NT2/D1 (cell line): ENCODE measurements at regions not wholly inside any gene's neighbourhood (a gene's known extent, or its start where the extent isn't known, plus 50 kb on each side); places are given as distances from the start of the nearest gene placed in this dataset.
"Not testable (repeated sequence)": the region's sequence is repeated elsewhere in the genome, so short reads cannot be mapped to it uniquely, and the experiment has no call there.

Experiments
- DNase-seq: peaks from one replicate; pipeline ENCODE4 v3.0.0-alpha.2; 2011; ENCODE audit warnings: low read depth, low spot score
- H3K27me3 ChIP-seq: 2 replicates; pipeline ENCODE4 v1.6.0; 2011; ENCODE audit warnings: mild to moderate bottlenecking; ENCODE audit not compliant: insufficient read length, insufficient read depth
- H3K36me3 ChIP-seq: 2 replicates; pipeline ENCODE4 v1.6.1; 2011; ENCODE audit warnings: mild to moderate bottlenecking, low read length, mixed read lengths; ENCODE audit not compliant: insufficient read depth, insufficient read length
- H3K4me1 ChIP-seq: 2 replicates; pipeline ENCODE4 v1.5.1; 2011; ENCODE audit not compliant: insufficient read depth, insufficient read length
- H3K4me3 ChIP-seq: 2 replicates; pipeline ENCODE4 v1.5.1; 2011; ENCODE audit warnings: low read depth; ENCODE audit not compliant: insufficient read length
- H3K9ac ChIP-seq: 2 replicates; pipeline ENCODE4 v1.6.0; 2011; ENCODE audit warnings: low read depth; ENCODE audit not compliant: insufficient read length
- H3K9me3 ChIP-seq: 2 replicates; pipeline ENCODE4 v1.5.1; 2011; ENCODE audit warnings: mild to moderate bottlenecking, low read length; ENCODE audit not compliant: insufficient read depth
- SUZ12 ChIP-seq: IDR thresholded peaks from 2 replicates; pipeline ENCODE4 v1.6.1; 2011; ENCODE audit not compliant: insufficient read length, insufficient read depth; ENCODE audit errors: extremely low read depth
- YY1 ChIP-seq: IDR thresholded peaks from 2 replicates; pipeline ENCODE4 v1.6.1; 2011; ENCODE audit not compliant: insufficient read length, insufficient read depth
- ZNF274 ChIP-seq: IDR thresholded peaks from 2 replicates; pipeline ENCODE4 v1.6.1; 2011; ENCODE audit warnings: mild to moderate bottlenecking, low read depth, low read length

DNA sequence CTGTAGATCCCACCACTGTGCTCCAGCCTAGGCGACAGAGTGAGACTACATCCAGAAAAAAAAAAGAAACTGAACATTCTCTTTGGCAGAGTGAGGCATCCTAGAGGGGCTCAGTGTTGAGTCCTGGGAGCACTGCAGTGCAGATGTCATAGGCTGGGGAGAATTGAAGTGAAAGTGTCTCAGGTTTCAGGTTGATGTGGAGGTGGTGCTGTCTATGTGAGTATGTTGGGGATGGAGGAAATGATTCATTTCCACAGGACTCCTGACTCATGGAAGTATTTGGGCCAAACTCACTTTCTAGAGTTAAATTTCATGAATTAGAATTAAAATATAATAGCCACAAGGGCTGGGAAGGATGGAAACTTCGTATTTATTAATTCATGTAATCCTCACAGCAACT, 134.4 kb upstream of the TSC22D1 start:
- Histone ChIP-seq H3K36me3 (no peaks in the 10 kb centered on the region), H3K9me3 (peaks cover 8% of the 10 kb centered on the region; the same call in 1 of the 2 replicates), H3K9ac (no peak overlapping the region), H3K4me3 (no peak overlapping the region), H3K4me1 (no peaks in the 10 kb centered on the region), H3K27me3 (no peaks in the 10 kb centered on the region)
- DNase-seq, result no peak
- TF ChIP-seq ZNF274 (no peak), YY1 (no peak), SUZ12 (no peak)

DNA sequence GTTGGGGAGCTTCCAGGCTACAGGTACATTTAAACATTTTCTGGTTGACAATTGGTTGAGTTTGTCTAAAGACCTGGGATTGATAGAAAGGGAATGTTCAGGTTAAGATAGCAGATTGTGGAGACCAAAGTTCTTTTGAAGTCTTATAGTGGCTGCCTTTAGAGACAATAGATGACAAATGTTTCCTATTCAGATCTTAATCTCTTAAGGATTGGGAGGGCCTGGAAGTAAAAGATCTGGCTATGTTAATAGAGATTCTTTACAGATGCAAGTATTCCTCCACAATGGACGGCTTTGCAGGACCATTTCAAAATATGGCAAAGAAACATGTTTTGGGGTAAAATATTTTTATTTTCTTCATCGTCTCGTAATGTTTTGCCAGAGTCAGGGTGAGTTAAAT, 128.7 kb upstream of the TSC22D1 start:
- not testable (repeated sequence) for H3K9me3 ChIP-seq, H3K4me3 ChIP-seq, H3K27me3 ChIP-seq, H3K9ac ChIP-seq, H3K36me3 ChIP-seq, H3K4me1 ChIP-seq
- DNase-seq, result peak; percentile 8

- no peaks in the 10 kb centered on the region for H3K27me3 ChIP-seq
- no peak for DNase-seq
- H3K9me3 ChIP-seq, result peaks cover 8% of the 10 kb centered on the region; the same call in 1 of the 2 replicates
- no peak overlapping the region for H3K9ac ChIP-seq
- H3K4me3 ChIP-seq, result no peak overlapping the region
- TF ChIP-seq ZNF274, result no peak
- TF ChIP-seq SUZ12, result no peak
- no peak for TF ChIP-seq YY1
- no peaks in the 10 kb centered on the region for H3K4me1 ChIP-seq
- no peaks in the 10 kb centered on the region for H3K36me3 ChIP-seq
Measured at GRCh38 chr13:44703371-44703770, 127.2 kb upstream of the TSC22D1 start.

DNA sequence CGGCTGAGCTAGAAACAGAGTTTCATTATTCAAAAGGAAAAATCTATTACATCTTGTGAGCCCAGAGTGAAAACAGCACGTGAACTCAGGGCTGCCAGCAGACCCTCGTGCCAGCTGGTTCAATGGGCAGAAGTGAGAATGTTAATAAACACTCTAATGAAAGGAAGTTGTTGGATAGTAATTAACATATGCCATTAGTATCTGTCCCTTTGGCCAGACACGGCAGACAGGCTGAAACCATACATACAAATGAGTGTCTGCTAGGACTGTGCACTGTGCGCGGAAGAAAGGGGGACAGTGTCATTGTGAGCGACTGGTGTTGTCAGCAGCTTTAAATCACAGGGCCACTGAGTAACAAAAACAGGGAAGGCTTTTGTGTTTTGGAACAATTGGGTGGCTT, 121.9 kb upstream of the TSC22D1 start:
- H3K9me3 ChIP-seq, result no peaks in the 10 kb centered on the region
- H3K4me1 ChIP-seq, result no peaks in the 10 kb centered on the region
- H3K4me3 ChIP-seq, result no peak overlapping the region
- no peak overlapping the region for H3K9ac ChIP-seq
- no peaks in the 10 kb centered on the region for H3K36me3 ChIP-seq
- no peaks in the 10 kb centered on the region for H3K27me3 ChIP-seq
- no peak for DNase-seq
- TF ChIP-seq YY1 (no peak), SUZ12 (no peak), ZNF274 (no peak)

- no peaks in the 10 kb centered on the region for H3K4me1 ChIP-seq
- no peak overlapping the region for H3K9ac ChIP-seq
- DNase-seq, result no peak
- H3K4me3 ChIP-seq, result no peak overlapping the region
- H3K27me3 ChIP-seq, result no peaks in the 10 kb centered on the region
- H3K36me3 ChIP-seq, result no peaks in the 10 kb centered on the region
- no peaks in the 10 kb centered on the region for H3K9me3 ChIP-seq
- TF ChIP-seq YY1 (no peak), SUZ12 (no peak), ZNF274 (no peak)
Measured at GRCh38 chr13:44697058-44697457, 120.9 kb upstream of the TSC22D1 start.

DNA sequence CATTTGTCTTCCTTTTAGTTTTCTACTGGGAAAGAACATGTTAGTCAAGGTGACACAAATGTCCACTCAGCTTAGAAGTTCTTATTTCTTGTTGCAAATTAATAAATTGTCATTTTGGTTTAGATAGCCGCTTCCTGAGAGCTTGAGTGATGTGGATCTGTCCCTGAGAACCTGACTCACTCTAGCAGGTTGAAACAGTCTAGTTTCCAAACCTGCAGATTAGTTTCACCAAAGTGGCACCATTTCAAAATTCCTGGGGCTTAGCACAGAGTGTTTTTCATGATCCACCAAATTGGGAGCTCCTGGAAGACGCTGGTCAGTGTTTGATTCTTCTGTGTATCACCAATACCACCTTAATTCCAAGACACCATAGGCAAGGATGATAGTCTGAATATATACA, 119.4 kb upstream of the TSC22D1 start:
- Histone ChIP-seq H3K9ac (no peak overlapping the region), H3K27me3 (no peaks in the 10 kb centered on the region), H3K4me3 (no peak overlapping the region), H3K36me3 (no peaks in the 10 kb centered on the region), H3K9me3 (no peaks in the 10 kb centered on the region), H3K4me1 (no peaks in the 10 kb centered on the region)
- TF ChIP-seq YY1 (no peak), ZNF274 (no peak), SUZ12 (no peak)
- no peak for DNase-seq

GRCh38 chr13:44694842-44695241, 118.7 kb upstream of the TSC22D1 start:
- no peak for DNase-seq
- H3K36me3 ChIP-seq, result no peaks in the 10 kb centered on the region

DNA sequence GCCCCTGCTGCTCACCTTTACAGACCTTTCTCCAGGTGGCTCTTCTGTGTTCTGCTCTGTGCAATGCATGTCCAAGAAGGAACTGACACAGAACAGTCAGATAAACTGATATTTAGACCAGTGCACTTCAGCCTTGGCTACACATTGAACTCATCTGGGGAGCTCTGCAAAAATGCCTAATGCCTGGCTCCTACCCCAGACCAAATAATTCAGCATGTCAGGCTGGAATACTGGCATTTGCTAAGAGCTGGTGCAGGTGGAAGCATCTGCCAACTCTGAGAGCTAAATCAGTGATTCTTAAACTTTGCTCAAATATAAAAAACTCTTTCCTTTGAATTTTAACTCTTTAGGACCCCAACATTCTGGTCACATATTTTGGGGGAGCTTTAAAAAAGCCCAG, 118.2 kb upstream of the TSC22D1 start:
- Histone ChIP-seq H3K9ac (no peak overlapping the region), H3K36me3 (no peaks in the 10 kb centered on the region)
- TF ChIP-seq SUZ12 (no peak), ZNF274 (no peak)

More at GRCh38 chr13:44694842-44695241, 118.7 kb upstream of the TSC22D1 start:
- no peak overlapping the region for H3K9ac ChIP-seq
- H3K9me3 ChIP-seq, result no peaks in the 10 kb centered on the region
- no peaks in the 10 kb centered on the region for H3K4me1 ChIP-seq
- H3K4me3 ChIP-seq, result no peak overlapping the region
- no peaks in the 10 kb centered on the region for H3K27me3 ChIP-seq
- no peak for TF ChIP-seq ZNF274
- TF ChIP-seq SUZ12, result no peak
- TF ChIP-seq YY1, result no peak

More for the DNA sequence above, 118.2 kb upstream of the TSC22D1 start:
- DNase-seq, result no peak
- H3K9me3 ChIP-seq, result no peaks in the 10 kb centered on the region
- no peak overlapping the region for H3K4me3 ChIP-seq
- H3K4me1 ChIP-seq, result no peaks in the 10 kb centered on the region
- H3K27me3 ChIP-seq, result no peaks in the 10 kb centered on the region
